ENCODE measurements at regions not wholly inside any gene's neighbourhood (a gene's known extent, or its start where the extent isn't known, plus 50 kb on each side); places are given as distances from the start of the nearest gene placed in this dataset.

DNA sequence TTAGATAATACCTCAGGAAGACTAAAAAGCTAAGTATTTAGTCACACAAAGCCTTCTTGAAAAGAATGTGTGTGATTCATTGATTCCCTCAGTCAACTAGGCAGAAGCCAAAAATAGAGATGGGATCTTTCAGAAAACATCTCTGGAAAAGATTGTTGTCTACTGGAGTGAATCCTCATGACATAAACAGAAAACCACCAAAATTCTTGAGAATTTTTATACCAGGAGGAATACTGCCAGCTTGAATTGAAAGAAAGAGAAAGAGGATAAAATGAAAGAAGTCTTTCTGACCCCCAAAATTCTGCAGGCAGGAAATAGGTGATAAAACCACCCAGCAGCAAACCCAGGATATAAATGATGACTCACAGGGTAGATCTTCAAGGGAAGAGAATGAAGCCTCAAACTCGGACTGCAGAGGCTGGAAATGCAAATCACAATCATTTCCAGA lies 363.1 kb upstream of the PLSCR5 start:
- no peaks in the 10 kb centered on the region for H3K36me3 ChIP-seq (ENCODE audit: insufficient read depth, low read depth, low read length)
- no peak overlapping the region for H3K4me3 ChIP-seq (ENCODE audit: low read length)
- H3K4me1 ChIP-seq (ENCODE audit: insufficient read depth, low read length) = peaks cover 9% of the 10 kb centered on the region; the same call in 1 of the 2 replicates
- H3K27ac ChIP-seq (ENCODE audit: low read length) = no peak overlapping the region
- H3K27me3 ChIP-seq (ENCODE audit: insufficient read depth, low read length) = no peaks in the 10 kb centered on the region
- H3K9ac ChIP-seq (ENCODE audit: low read depth, low read length) = no peak overlapping the region; the same call in 1 of the 2 replicates
- H3K9me3 ChIP-seq (ENCODE audit: insufficient read depth, low read depth, low read length) = no peaks in the 10 kb centered on the region

DNA sequence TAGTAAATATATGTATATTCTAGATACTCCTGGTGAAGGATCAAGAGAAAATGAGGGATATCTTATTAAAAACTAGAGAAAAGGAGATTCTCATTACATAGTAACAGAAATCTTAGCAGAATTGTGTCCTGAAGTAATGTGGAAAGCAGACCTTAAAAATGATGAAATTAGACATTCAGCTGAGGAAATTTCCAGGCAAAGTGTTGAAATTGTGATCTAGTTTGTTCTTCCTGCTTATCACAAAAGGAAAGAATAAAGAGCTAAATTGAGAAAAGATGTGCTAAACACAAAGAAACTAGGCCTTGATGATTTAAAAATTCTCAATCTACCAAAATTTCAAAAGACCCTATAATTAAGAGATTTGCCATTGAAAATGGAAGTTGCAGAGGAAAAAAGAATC lies 362.6 kb upstream of the PLSCR5 start:
- no peak overlapping the region for H3K27ac ChIP-seq (ENCODE audit: low read length)
- no peak overlapping the region for H3K9ac ChIP-seq (ENCODE audit: low read depth, low read length)
- H3K9me3 ChIP-seq (ENCODE audit: insufficient read depth, low read depth, low read length) = no peaks in the 10 kb centered on the region
- peaks cover 9% of the 10 kb centered on the region; the same call in 1 of the 2 replicates for H3K4me1 ChIP-seq (ENCODE audit: insufficient read depth, low read length)
- no peak overlapping the region for H3K4me3 ChIP-seq (ENCODE audit: low read length)
- H3K27me3 ChIP-seq (ENCODE audit: insufficient read depth, low read length) = no peaks in the 10 kb centered on the region
- H3K36me3 ChIP-seq (ENCODE audit: insufficient read depth, low read depth, low read length) = no peaks in the 10 kb centered on the region

DNA sequence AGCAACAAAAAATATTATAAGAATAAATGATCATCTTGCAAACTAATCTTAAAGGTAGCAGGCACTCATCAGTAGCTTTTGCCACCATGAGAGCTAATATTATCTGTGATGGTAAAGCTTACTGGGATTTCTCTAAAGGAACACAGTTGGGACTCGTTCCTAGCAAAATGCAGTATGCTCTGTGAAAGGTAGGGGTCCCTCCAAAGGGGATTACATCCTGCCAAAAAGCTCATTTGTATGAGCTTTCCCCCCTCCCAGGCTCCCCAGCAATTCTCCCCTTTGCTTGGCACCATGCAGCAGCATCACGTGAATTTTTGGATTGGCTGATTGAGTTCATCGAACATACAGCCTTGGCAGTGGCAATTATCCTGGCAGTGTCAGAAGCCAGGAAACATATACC lies 361.0 kb upstream of the PLSCR5 start:
- H3K27ac ChIP-seq (ENCODE audit: low read length) = no peak overlapping the region
- no peaks in the 10 kb centered on the region for H3K27me3 ChIP-seq (ENCODE audit: insufficient read depth, low read length)
- H3K9ac ChIP-seq (ENCODE audit: low read depth, low read length) = no peak overlapping the region
- peaks cover 9% of the 10 kb centered on the region; the same call in 1 of the 2 replicates for H3K4me1 ChIP-seq (ENCODE audit: insufficient read depth, low read length)
- H3K9me3 ChIP-seq (ENCODE audit: insufficient read depth, low read depth, low read length) = no peaks in the 10 kb centered on the region
- no peaks in the 10 kb centered on the region for H3K36me3 ChIP-seq (ENCODE audit: insufficient read depth, low read depth, low read length)
- H3K4me3 ChIP-seq (ENCODE audit: low read length) = no peak overlapping the region

DNA sequence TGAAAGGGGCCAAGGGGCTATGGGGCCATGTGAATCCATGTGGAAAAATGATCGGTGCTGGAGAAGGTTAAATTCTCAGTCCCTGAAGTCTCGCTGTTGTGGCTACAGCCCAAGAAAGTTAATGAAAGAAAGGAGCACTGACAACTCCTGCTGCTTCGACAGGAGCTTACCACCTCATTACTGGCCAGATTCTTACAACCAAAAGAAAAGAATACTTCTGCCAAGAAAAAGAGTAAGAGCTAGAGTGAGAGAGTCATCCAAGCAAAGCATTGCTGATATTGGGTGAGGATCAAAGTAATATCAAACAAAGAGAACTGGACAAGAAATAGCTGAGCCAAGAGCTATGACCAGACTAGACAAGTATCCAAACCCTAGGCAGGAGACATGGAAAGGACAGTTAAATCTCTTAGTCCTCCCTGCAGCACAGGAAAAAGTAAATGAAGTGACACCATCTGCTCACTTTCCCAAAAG lies 348.4 kb upstream of the PLSCR5 start:
- Histone ChIP-seq H3K27ac (ENCODE audit: low read length) (no peak overlapping the region), H3K36me3 (ENCODE audit: insufficient read depth, low read depth, low read length) (no peaks in the 10 kb centered on the region), H3K4me1 (ENCODE audit: insufficient read depth, low read length) (no peaks in the 10 kb centered on the region), H3K27me3 (ENCODE audit: insufficient read depth, low read length) (no peaks in the 10 kb centered on the region), H3K4me3 (ENCODE audit: low read length) (no peak overlapping the region), H3K9ac (ENCODE audit: low read depth, low read length) (no peak overlapping the region), H3K9me3 (ENCODE audit: insufficient read depth, low read depth, low read length) (no peaks in the 10 kb centered on the region)

DNA sequence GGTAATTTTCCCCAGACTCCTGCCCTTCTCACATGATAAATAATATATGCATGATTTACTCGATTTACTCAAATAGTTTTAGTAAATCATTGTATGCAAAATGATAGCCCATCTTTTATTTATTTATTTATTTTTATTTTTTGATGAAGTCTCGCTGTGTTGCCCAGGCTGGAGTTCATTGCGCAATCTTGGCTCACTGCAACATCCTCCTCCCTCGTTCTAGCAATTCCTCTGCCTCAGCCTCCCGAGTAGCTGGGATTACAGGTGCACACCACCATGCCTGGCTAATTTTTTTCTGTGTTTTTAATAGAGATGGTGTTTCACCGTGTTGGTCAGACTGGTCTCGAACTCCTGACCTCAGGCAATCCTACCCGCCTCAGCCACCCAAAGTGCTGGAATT lies 343.8 kb upstream of the PLSCR5 start:
- no peak overlapping the region for H3K9ac ChIP-seq (ENCODE audit: low read depth, low read length)
- no peaks in the 10 kb centered on the region for H3K36me3 ChIP-seq (ENCODE audit: insufficient read depth, low read depth, low read length)
- H3K4me3 ChIP-seq (ENCODE audit: low read length) = no peak overlapping the region
- H3K9me3 ChIP-seq (ENCODE audit: insufficient read depth, low read depth, low read length) = no peaks in the 10 kb centered on the region
- H3K27ac ChIP-seq (ENCODE audit: low read length) = no peak overlapping the region
- no peaks in the 10 kb centered on the region for H3K27me3 ChIP-seq (ENCODE audit: insufficient read depth, low read length)
- H3K4me1 ChIP-seq (ENCODE audit: insufficient read depth, low read length) = no peaks in the 10 kb centered on the region

DNA sequence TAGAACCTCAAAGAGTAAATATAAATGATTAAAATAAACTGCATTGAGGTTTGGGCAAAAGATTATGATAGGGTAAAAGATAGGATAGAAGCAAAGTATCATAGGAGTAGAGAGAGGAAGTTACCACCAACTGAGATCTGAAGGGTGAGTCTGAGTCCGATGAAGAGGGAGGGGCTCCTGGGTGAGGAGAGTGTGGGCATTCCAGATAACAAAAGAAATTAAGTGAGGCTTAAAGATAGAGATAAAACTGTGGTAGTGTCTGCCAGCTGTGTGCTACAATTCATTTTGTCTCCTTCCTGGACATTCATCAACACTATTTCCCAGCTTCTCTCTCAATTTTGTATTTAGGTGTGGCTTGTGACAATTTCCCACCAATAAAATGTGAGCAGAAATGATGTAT lies 343.0 kb upstream of the PLSCR5 start:
- no peak overlapping the region for H3K27ac ChIP-seq (ENCODE audit: low read length)
- H3K9ac ChIP-seq (ENCODE audit: low read depth, low read length) = no peak overlapping the region
- no peaks in the 10 kb centered on the region for H3K36me3 ChIP-seq (ENCODE audit: insufficient read depth, low read depth, low read length)
- H3K27me3 ChIP-seq (ENCODE audit: insufficient read depth, low read length) = no peaks in the 10 kb centered on the region
- no peaks in the 10 kb centered on the region for H3K9me3 ChIP-seq (ENCODE audit: insufficient read depth, low read depth, low read length)
- H3K4me1 ChIP-seq (ENCODE audit: insufficient read depth, low read length) = no peaks in the 10 kb centered on the region
- H3K4me3 ChIP-seq (ENCODE audit: low read length) = no peak overlapping the region

DNA sequence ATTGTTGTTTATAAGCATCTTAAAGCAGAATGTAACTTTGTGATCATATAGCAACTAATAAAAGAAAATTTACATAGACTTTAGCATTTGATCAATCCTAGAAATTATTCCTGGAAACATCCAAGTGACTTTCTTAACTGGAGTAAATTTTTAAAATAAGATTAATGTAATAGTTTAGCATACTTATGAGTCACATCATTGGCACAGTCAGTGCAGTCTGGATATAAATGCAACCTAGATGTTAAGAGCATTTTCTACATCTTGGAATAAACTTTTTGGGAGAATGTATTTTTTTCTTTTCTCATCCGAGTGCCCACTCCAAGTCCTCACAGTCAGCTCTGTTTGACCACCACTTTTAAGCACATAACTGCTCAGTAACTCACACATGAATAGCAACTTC lies 324.6 kb upstream of the PLSCR5 start:
- Histone ChIP-seq H3K27me3 (ENCODE audit: insufficient read depth, low read length) (no peaks in the 10 kb centered on the region), H3K4me1 (ENCODE audit: insufficient read depth, low read length) (no peaks in the 10 kb centered on the region), H3K9ac (ENCODE audit: low read depth, low read length) (no peak overlapping the region), H3K4me3 (ENCODE audit: low read length) (no peak overlapping the region), H3K27ac (ENCODE audit: low read length) (no peak overlapping the region), H3K36me3 (ENCODE audit: insufficient read depth, low read depth, low read length) (no peaks in the 10 kb centered on the region), H3K9me3 (ENCODE audit: insufficient read depth, low read depth, low read length) (no peaks in the 10 kb centered on the region)

DNA sequence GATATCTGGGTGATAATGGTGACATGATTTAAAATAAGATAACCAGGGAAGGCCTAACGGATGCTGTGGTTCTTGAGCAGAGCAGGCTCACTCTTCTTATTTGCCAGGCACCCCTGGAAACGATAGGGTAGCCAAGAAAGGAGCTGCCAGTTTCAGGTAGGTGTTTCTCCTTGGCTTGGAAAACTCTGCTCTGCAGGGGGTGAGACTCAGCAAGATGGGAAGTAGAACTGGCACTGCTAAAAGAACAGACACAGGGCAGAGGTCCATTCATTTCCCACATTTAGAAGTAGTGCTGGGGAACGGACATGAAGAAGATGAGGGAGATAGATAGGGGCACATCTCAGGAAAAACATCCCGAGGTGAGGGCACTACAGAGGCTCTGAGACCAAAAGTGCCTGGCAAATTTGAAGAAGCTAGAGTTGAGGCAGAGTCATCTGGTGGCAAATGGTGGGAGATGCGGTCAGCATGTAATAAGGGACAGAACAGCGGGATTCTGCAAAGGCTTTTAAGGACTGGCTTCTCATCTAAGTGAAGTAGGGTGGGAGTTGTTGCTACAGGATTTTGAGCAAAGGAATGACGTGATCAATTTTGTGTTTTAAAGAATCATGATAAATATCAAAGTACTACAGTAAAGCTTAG lies 323.4 kb upstream of the PLSCR5 start:
- Histone ChIP-seq H3K9me3 (ENCODE audit: insufficient read depth, low read depth, low read length) (no peaks in the 10 kb centered on the region), H3K27ac (ENCODE audit: low read length) (no peak overlapping the region), H3K4me3 (ENCODE audit: low read length) (no peak overlapping the region), H3K9ac (ENCODE audit: low read depth, low read length) (no peak overlapping the region), H3K4me1 (ENCODE audit: insufficient read depth, low read length) (no peaks in the 10 kb centered on the region), H3K36me3 (ENCODE audit: insufficient read depth, low read depth, low read length) (no peaks in the 10 kb centered on the region), H3K27me3 (ENCODE audit: insufficient read depth, low read length) (no peaks in the 10 kb centered on the region)

DNA sequence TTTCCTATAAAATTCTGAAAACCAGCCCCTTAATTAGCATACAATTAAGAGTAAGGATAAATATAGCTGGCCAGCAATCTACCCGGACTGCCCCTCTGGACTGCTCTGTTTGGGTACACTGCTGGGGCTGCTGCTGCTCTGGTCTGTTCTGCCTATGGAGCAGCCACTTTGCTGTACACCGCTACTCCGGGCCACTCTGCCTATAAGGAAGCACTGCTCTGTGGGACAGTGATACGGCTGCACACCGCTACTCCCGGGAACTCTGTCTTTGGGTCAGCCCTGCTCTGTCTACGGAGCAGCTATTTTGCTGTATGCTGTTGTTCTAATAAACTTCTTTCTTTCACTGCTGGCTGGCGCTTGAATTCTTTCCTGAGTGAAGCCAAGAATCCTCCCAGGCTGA lies 316.5 kb upstream of the PLSCR5 start:
- H3K27me3 ChIP-seq (ENCODE audit: insufficient read depth, low read length) = no peaks in the 10 kb centered on the region
- H3K36me3 ChIP-seq (ENCODE audit: insufficient read depth, low read depth, low read length) = no peaks in the 10 kb centered on the region
- no peaks in the 10 kb centered on the region for H3K9me3 ChIP-seq (ENCODE audit: insufficient read depth, low read depth, low read length)
- no peaks in the 10 kb centered on the region for H3K4me1 ChIP-seq (ENCODE audit: insufficient read depth, low read length)
- H3K27ac ChIP-seq (ENCODE audit: low read length) = no peak overlapping the region
- H3K9ac ChIP-seq (ENCODE audit: low read depth, low read length) = no peak overlapping the region
- H3K4me3 ChIP-seq (ENCODE audit: low read length) = no peak overlapping the region

DNA sequence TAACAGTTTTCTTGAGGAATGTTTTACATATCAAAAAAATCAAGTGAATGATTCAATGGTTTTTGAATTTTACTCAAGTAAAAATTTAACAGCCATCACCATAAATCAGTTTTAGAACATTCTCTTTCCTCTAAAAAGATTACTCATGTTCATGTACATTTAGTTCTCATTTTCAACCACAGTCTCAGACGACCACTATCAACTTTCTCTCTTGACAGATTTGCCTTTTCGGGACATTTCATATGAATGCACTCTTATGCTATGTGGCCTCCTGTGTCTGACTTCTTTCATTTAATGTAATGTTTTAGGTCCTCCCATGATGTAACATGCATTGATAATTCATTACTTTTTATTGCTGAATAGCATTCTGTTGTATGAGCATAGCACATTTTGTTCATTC lies 309.3 kb upstream of the PLSCR5 start:
- H3K36me3 ChIP-seq (ENCODE audit: insufficient read depth, low read depth, low read length) = no peaks in the 10 kb centered on the region
- H3K4me3 ChIP-seq (ENCODE audit: low read length) = no peak overlapping the region
- H3K27ac ChIP-seq (ENCODE audit: low read length) = no peak overlapping the region
- no peaks in the 10 kb centered on the region for H3K4me1 ChIP-seq (ENCODE audit: insufficient read depth, low read length)
- no peaks in the 10 kb centered on the region for H3K27me3 ChIP-seq (ENCODE audit: insufficient read depth, low read length)
- no peaks in the 10 kb centered on the region for H3K9me3 ChIP-seq (ENCODE audit: insufficient read depth, low read depth, low read length)
- H3K9ac ChIP-seq (ENCODE audit: low read depth, low read length) = no peak overlapping the region

DNA sequence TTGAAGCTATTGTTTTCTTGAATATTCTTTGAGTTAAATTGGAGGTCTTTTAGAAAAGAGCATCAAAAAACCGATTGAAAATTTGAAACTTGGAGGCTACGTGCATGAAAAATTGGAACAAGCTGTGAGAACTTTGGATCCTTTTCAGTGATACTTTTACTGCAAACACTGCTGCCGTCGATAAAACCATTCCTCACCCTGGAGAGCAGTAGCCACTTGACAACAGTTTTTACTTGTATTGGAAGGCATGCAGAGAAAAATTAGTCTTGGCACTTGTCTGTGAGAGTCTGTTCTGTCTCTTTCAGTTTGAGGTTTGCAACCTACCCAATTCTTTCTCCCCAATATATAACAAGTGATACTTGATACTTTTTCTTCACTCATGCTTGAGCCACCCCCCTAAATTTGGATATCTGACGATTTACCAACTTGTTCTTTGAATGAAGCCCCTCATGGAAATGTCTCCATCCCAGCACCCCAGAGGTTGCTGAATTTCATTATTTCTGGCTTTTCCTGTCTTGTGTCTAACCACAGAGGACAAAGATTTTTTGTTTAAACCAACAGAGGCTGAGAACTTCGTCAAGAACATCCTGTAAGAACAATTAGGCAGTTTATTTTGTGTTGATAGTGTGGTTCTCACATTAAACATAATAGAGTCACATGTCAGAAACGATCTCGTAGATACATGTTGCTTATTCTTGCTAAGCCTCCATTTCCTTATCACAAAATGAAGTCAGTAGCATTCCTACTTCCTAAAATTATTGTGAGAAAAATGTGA lies 307.3 kb upstream of the PLSCR5 start:
- Histone ChIP-seq H3K4me3 (ENCODE audit: low read length) (no peak overlapping the region), H3K27me3 (ENCODE audit: insufficient read depth, low read length) (no peaks in the 10 kb centered on the region), H3K36me3 (ENCODE audit: insufficient read depth, low read depth, low read length) (no peaks in the 10 kb centered on the region)

DNA sequence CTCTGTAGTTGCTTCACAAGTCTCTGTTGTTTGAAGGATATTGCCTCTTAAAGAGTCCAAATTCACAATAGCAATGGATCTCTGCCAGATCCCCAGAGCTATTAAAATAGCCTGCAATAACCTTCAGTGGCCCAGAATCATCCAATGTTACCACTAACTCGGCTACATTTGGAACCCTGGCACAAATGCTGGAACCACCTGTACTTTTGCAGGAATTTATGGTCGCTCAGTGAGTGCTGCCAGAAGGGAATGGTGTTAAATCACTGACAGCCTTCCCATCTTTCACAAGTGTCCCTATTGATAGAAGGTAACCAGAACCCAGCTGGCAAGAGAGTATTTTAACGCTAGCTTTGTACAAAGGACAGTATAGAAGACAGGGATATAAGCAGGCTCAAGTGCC lies 298.8 kb upstream of the PLSCR5 start:
- H3K27ac ChIP-seq (ENCODE audit: low read length) = no peak overlapping the region
- no peak overlapping the region for H3K4me3 ChIP-seq (ENCODE audit: low read length)
- H3K4me1 ChIP-seq (ENCODE audit: insufficient read depth, low read length) = no peaks in the 10 kb centered on the region
- no peak overlapping the region for H3K9ac ChIP-seq (ENCODE audit: low read depth, low read length)
- no peaks in the 10 kb centered on the region for H3K27me3 ChIP-seq (ENCODE audit: insufficient read depth, low read length)
- H3K9me3 ChIP-seq (ENCODE audit: insufficient read depth, low read depth, low read length) = no peaks in the 10 kb centered on the region
- H3K36me3 ChIP-seq (ENCODE audit: insufficient read depth, low read depth, low read length) = no peaks in the 10 kb centered on the region

More for the DNA sequence above, 307.3 kb upstream of the PLSCR5 start:
- H3K9ac ChIP-seq (ENCODE audit: low read depth, low read length) = no peak overlapping the region
- no peaks in the 10 kb centered on the region for H3K9me3 ChIP-seq (ENCODE audit: insufficient read depth, low read depth, low read length)
- H3K27ac ChIP-seq (ENCODE audit: low read length) = no peak overlapping the region
- no peaks in the 10 kb centered on the region for H3K4me1 ChIP-seq (ENCODE audit: insufficient read depth, low read length)

Data from iPS-20b (cell line).